ENCODE measurements at regions not wholly inside any gene's neighbourhood (a gene's known extent, or its start where the extent isn't known, plus 50 kb on each side); places are given as distances from the start of the nearest gene placed in this dataset.

- DNase-seq = no peak
Observed at GRCh38 chr6:169906004-169906687, 154.7 kb downstream of the ERMARD start.

GRCh38 chr6:169905041-169905807 lies 153.8 kb downstream of the ERMARD start:
- no peak for DNase-seq

- no peak for DNase-seq
Observed at GRCh38 chr6:169904051-169904922, 152.9 kb downstream of the ERMARD start.

GRCh38 chr6:169903122-169903521 lies 151.7 kb downstream of the ERMARD start:
- DNase-seq = no peak

- no peak for DNase-seq
Observed at GRCh38 chr6:169902604-169903003, 151.2 kb downstream of the ERMARD start.

GRCh38 chr6:169902070-169902469 lies 150.6 kb downstream of the ERMARD start:
- no peak for DNase-seq

GRCh38 chr6:169899481-169900145 lies 148.2 kb downstream of the ERMARD start:
- no peak for DNase-seq

GRCh38 chr6:169898788-169899480 lies 147.5 kb downstream of the ERMARD start:
- no peak for DNase-seq

- DNase-seq = no peak
Observed at GRCh38 chr6:169897601-169898358, 146.4 kb downstream of the ERMARD start.

GRCh38 chr6:169896826-169897456 lies 145.5 kb downstream of the ERMARD start:
- no peak for DNase-seq

- no peak for DNase-seq
Observed at GRCh38 chr6:169895926-169896761, 144.7 kb downstream of the ERMARD start.

- DNase-seq = no peak
Observed at GRCh38 chr6:169895000-169895759, 143.8 kb downstream of the ERMARD start.

- DNase-seq = no peak
Observed at GRCh38 chr6:169894377-169894960, 143.0 kb downstream of the ERMARD start.

- no peak for DNase-seq
Observed at GRCh38 chr6:169893624-169894023, 142.2 kb downstream of the ERMARD start.

GRCh38 chr6:169891846-169892245 lies 140.4 kb downstream of the ERMARD start:
- DNase-seq = no peak

GRCh38 chr6:169891421-169891820 lies 140.0 kb downstream of the ERMARD start:
- DNase-seq = no peak

- DNase-seq = no peak
Observed at GRCh38 chr6:169890901-169891300, 139.5 kb downstream of the ERMARD start.

- no peak for DNase-seq
Observed at GRCh38 chr6:169890049-169890448, 138.6 kb downstream of the ERMARD start.

All from C1 segment of cervical spinal cord (tissue), 14 donors.